Esophagus squamous epithelium (tissue), 5 donors: ENCODE measurements at regions not wholly inside any gene's neighbourhood (a gene's known extent, or its start where the extent isn't known, plus 50 kb on each side); places are given as distances from the start of the nearest gene placed in this dataset.

Experiments
- DNase-seq: peaks from one replicate; lab custom pipeline; 2025; lab: John Stamatoyannopoulos, UW
- H3K27ac ChIP-seq, 4 donors: fragments of 200-600 bp; sonication (generic); one replicate each; pipeline ENCODE4 v1.5.1; 2016 to 2019; ENCODE audit warnings: mild to moderate bottlenecking in 1 of 4
- H3K27me3 ChIP-seq, 4 donors: fragments of 200-600 bp; sonication (generic); 1 replicate in 3 of 4; 2 replicates in 1 of 4; pipeline versions ENCODE4 v1.5.1 to v1.6.0; 2017 to 2021; ENCODE audit warnings: antibody characterized with exemption in 1 of 4
- H3K36me3 ChIP-seq, 3 donors: fragments of 200-600 bp; sonication (generic); one replicate each; pipeline ENCODE4 v1.5.1; 2016 to 2019
- H3K4me1 ChIP-seq, 3 donors: fragments of 200-600 bp; sonication (generic); one replicate each; pipeline ENCODE4 v1.5.1; 2017 to 2019
- H3K4me3 ChIP-seq, 4 donors: fragments of 200-600 bp; sonication (generic); 1 replicate in 3 of 4; 2 replicates in 1 of 4; pipeline ENCODE4 v1.5.1; 2016 to 2019; ENCODE audit warnings: mild to moderate bottlenecking in 2 of 4, moderate library complexity in 1 of 4
- H3K9me3 ChIP-seq, 3 donors: fragments of 200-600 bp; sonication (generic); one replicate each; pipeline ENCODE4 v1.5.1; 2016 to 2019
- POLR2A ChIP-seq, 4 donors: fragments of 450-650 bp; IDR thresholded peaks; one replicate each; pipeline ENCODE4 v1.6.1; 2017; ENCODE audit warnings: antibody characterized with exemption in 4 of 4, mild to moderate bottlenecking in 4 of 4, moderate library complexity in 3 of 4
- WGBS, 2 donors: methylation state at CpG; one replicate each; pipeline ENCODE4 v1.1.5; 2018; 5-methylcytosine and 5-hydroxymethylcytosine counted together
- intact Hi-C: fragments of 100-400 bp; cut with DNase I; formaldehyde crosslinking; loops from one replicate; pipeline ENCODE4 v1.15.0; 2022
- TF ChIP-seq, protein P1 (sequence below), 6 experiments: fragments of 450-650 bp in 4 of 6; fragments of 200-600 bp in 2 of 6; sonication (generic) in 2 of 6; IDR thresholded peaks; one replicate each; pipeline ENCODE4 v1.5.1; 2016 to 2019; ENCODE audit warnings: antibody characterized with exemption in 6 of 6, mild to moderate bottlenecking in 4 of 6, moderate library complexity in 4 of 6
- donor health status: DM: yes; HTN: yes; CAD: no.

DNA sequence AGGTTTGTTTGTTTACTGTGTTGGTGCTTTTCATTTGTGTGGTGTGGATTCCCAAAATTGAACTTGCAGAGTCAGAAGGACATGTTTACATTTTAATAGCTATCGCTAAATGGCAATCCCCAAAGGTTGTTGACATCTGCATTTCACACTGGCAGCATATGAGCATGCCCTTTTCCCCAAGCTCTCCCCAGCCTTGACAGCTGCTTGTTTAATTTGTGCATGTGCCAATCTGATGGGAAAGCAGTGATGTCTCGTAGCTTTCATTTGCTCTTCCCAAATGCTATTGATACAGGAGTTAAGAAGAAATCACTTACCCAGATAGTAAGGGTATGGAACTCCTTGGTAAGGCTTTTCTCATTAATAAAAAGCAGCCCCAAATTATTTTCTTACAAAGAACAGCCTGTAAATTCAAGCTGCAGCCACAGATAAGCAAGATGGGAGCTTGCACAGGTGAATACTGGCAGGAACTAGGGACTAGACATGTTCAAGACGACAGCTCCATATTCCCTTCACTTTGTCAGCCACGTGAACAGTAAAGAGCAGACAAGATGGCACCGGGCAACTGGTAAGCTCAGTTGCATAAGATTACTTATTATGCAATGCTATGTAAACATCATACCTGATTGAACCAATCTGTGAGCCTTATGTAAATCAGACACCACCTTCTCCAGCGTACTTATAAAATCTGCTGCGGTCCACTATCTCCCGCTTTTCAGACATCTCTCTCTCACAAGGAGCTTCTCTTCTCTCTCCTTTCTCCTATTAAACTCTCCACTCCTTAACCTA, 87.4 kb downstream of the IGLL5 start:
- Histone ChIP-seq H3K27ac (no peak overlapping the region), H3K4me1 (no peaks in the 10 kb centered on the region), H3K9me3 (peaks cover 0 to 5% (median 3%) of the 10 kb centered on the region in 3 donors), H3K4me3 (no peak overlapping the region), H3K27me3 (peaks cover 0 to 34% (median 0%) of the 10 kb centered on the region in 4 donors), H3K36me3 (no peaks in the 10 kb centered on the region)
- intact Hi-C loops = no loop called here
- no peak for DNase-seq
- no peak for TF ChIP-seq POLR2A (IDR thresholded peaks at IDR 0.05)
- TF ChIP-seq, protein P1, sequence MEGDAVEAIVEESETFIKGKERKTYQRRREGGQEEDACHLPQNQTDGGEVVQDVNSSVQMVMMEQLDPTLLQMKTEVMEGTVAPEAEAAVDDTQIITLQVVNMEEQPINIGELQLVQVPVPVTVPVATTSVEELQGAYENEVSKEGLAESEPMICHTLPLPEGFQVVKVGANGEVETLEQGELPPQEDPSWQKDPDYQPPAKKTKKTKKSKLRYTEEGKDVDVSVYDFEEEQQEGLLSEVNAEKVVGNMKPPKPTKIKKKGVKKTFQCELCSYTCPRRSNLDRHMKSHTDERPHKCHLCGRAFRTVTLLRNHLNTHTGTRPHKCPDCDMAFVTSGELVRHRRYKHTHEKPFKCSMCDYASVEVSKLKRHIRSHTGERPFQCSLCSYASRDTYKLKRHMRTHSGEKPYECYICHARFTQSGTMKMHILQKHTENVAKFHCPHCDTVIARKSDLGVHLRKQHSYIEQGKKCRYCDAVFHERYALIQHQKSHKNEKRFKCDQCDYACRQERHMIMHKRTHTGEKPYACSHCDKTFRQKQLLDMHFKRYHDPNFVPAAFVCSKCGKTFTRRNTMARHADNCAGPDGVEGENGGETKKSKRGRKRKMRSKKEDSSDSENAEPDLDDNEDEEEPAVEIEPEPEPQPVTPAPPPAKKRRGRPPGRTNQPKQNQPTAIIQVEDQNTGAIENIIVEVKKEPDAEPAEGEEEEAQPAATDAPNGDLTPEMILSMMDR (IDR thresholded peaks at IDR 0.05) = no peak
- WGBS, 2 donors = 73 to 74% methylated on average over 8 of the region's 8 CpGs

DNA sequence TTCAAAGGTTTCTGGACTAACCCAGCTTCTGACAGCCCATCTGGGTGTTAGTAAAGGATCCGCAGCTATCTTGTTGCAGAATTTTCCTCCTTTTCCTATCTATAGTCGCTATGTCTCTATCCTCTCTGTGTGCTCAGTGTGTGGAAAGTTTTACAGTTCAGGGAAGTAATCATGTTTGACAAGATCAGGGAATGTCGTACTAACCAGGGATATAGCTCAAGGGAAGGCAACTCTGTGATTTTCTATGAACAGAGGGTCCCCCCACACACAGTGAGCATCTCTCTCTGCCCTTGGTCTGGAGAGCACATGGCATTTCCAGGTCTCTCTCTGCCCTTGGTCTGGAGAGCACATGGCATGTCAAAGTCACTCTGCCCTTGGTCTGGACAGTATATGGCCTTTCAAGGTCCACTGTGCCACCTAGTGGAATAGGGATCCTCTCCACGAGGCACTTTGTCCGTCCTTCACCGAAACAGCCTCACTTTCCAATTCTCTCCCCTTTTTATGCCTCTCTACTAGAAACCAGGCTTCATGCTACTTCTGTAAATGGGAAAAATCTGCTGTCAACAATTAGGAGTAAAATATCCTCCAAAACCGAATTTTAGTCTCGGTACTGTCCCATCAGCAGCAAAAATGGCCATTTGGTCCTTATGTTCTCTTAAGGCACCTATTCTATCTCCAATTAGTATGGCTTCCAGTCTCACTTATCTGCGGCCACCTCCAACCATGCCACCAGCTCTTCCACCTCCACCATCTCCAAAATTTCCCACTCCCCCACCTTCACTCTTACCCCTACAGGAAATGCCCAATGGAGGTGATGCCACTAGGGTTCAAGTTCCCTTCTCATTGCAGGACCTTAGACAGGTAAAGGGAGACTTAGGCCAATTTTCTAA, 88.7 kb downstream of the IGLL5 start:
- TF ChIP-seq, protein P1 (IDR thresholded peaks at IDR 0.05) = no peak
- no peak for TF ChIP-seq POLR2A (IDR thresholded peaks at IDR 0.05)
- Histone ChIP-seq H3K4me3 (no peak overlapping the region), H3K27me3 (peaks cover 0 to 26% (median 0%) of the 10 kb centered on the region in 4 donors), H3K4me1 (no peaks in the 10 kb centered on the region), H3K36me3 (no peaks in the 10 kb centered on the region), H3K9me3 (peaks cover 0 to 10% (median 7%) of the 10 kb centered on the region in 3 donors), H3K27ac (no peak overlapping the region)
- intact Hi-C loops = no loop called here
- DNase-seq = no peak
- WGBS, 2 donors = 73 to 79% methylated on average over 9 of the region's 9 CpGs

DNA sequence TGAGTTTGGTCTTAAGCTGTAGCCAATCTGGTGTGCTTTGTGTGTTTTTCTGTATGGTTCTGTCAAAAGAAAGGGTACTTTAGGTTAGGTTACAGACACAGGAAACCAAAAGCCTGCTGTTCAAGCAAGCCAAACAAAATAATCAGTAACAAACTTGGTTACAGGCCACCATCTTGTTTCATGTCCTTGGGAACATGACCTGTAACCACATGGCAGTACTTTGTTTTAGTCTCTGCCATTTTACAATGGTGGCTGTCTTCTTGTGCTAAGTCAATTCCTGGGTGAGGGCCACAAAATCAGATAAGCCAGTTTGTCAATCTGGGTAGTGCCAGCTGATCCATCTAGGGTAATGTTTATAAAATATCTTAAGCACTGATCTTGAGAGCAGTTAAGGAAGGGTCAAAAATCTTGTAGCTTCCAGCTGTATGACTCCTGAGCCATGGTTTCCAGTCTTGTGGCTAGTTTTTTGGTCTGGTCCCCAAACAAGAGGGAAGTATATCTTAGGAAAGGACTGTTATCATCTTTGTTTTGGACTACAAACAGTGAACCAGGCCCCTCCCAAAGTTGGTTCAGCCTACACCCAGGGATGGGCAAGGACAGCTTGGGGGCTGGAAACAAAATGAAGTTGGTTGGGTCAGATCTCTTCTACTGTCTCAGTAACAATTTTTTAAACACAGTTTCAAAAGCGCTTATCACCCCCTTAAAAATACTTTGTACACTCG, 90.0 kb downstream of the IGLL5 start:
- peaks cover 0 to 10% (median 7%) of the 10 kb centered on the region in 3 donors for H3K9me3 ChIP-seq
- no peak overlapping the region for H3K4me3 ChIP-seq
- intact Hi-C loops = no loop called here
- no peak for DNase-seq
- H3K4me1 ChIP-seq = no peaks in the 10 kb centered on the region
- TF ChIP-seq POLR2A (IDR thresholded peaks at IDR 0.05) = no peak
- TF ChIP-seq, protein P1 (IDR thresholded peaks at IDR 0.05) = no peak
- 62 to 94% methylated on average over 2 of the region's 2 CpGs for WGBS, 2 donors
- H3K27me3 ChIP-seq = peaks cover 0 to 31% (median 0%) of the 10 kb centered on the region in 4 donors
- no peak overlapping the region for H3K27ac ChIP-seq
- H3K36me3 ChIP-seq = no peaks in the 10 kb centered on the region

DNA sequence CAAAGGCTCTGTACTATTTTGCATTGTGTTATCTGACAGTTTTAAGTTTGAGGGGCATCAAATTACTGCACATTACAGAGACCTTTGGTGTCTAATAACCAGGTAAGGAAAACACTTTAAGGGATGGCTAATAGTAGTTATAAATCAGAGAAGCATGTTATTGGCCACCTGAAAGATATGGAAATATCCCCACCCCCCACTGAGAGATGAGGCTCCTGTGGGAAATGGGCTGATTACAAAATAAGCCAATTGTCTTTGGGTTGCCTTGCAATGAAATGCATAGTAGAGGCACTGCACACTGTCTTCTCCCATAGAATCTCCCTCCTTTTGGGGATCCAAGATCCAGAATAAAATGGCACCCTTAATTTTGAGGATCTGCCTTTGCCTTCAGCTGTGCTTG, 91.0 kb downstream of the IGLL5 start:
- TF ChIP-seq POLR2A (IDR thresholded peaks at IDR 0.05) = no peak
- TF ChIP-seq, protein P1 (IDR thresholded peaks at IDR 0.05) = no peak
- no peak for DNase-seq
- intact Hi-C loops = no loop called here
- peaks cover 0 to 10% (median 7%) of the 10 kb centered on the region in 3 donors for H3K9me3 ChIP-seq
- H3K4me3 ChIP-seq = no peak overlapping the region
- H3K36me3 ChIP-seq = no peaks in the 10 kb centered on the region
- H3K27me3 ChIP-seq = peaks cover 0 to 32% (median 0%) of the 10 kb centered on the region in 4 donors
- no peak overlapping the region for H3K27ac ChIP-seq
- H3K4me1 ChIP-seq = no peaks in the 10 kb centered on the region
